SIG-M5 treated with dmso at 0.1 percent for 504 hours (cell line): ENCODE measurements at regions not wholly inside any gene's neighbourhood (a gene's known extent, or its start where the extent isn't known, plus 50 kb on each side); places are given as distances from the start of the nearest gene placed in this dataset.

ENCODE experiments used
- DNase-seq: peaks from one replicate; lab custom pipeline; 2025; ENCODE audit not compliant: unreplicated experiment; lab: John Stamatoyannopoulos, UW

DNA sequence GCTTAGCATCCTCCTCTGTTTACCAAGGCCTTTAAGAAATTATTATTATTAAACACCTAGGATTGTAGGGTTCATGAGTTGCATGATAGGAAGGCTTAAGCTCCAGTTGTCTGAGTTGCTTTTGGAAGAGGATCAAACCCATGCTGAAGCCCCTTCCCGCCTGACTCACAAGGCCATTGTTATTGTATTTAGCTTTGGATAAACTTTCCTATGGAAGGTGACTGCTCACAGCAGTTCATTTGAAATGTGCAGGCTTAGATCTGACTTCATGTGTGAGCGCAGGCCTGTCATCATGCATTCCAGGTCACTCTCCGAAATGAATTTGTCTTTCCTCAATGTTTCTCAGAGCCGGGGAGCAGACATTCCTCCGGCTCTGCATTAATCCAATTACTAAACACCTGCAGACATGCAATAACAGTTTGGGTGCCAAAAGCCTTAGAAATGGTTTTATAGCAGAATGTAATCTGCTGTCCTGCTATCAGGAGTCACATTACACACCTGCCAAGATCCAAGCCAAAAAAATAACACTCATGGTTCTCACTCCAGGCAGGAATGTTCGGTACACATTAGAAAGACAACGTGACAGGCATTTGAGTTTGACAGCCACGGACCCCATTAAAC, 119.9 kb downstream of the OSR1 start:
- DNase-seq = no peak

DNA sequence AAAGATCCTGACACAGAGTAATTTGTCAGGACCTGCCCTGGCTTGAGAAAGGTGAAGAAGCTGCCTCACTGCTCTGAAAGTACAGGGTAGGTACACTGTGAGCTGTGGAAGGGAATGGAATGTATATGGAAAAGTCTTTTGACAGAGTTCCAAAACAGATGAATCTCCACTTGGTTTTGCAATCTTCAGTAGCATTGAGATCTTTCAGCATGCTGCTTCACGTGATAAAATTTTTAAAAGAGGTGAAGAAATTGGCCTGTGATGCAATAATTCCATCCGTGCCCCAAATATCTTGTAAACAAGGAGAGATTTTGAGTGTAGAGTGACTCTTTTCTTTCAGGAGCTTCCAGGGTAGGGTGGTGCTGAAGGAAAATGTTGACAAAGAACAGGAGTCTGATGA, 123.1 kb downstream of the OSR1 start:
- DNase-seq = no peak

DNA sequence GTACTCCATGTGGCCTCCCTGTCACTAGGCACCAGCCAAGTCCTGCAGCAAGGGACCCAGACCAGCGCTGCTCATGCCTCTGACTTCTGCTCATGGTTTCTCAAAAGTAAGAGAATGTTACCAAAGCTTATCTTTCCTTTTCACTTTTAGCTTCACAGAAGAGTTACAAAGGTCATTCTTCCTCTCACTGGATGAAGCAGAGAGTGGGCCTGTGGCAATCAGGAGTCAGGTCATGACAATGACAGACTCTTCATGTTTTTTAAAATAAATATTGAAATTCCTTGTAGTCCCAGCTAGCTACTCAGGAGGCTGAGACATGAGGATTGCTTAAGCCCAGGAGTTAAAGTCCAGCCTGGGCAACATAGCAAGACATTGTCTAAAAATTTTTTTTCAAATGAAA, 126.1 kb downstream of the OSR1 start:
- no peak for DNase-seq

DNA sequence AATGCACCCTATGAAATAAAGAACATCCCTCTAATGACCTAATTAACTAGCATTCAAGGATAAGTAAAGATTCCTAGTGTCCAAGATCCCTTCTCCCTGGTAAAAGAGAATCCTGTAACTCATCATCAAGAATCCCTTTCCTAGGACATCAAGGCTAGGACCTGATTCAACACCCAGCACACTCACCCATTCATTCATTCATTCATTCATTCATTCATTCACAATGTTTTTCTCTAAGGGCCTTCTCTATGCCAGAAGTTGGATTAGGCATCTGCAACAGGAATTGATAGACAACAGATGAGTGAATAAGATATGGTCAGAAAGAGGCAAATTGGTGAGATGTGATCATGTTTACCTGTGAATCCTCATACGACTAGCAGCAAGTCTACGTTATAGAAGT, 126.8 kb downstream of the OSR1 start:
- DNase-seq = no peak

DNA sequence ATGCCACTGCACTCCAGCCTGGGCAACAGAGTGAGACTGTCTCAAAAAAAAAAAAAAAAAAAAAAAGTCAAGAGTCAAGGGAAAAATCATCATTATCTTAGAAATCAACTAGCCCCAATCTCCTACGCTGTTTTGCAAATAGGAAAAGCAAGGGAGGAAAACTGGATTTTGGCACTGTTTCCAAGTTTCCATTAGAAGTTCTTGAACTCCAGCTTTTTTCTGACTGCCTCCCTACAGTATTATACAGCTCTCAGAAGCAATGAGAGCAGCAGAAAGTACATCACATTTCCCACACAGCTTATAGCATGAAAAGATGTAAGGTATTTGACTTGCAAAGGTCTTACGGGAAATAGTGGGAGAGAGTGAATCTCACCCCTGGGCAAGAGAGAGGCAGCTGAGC, 127.8 kb downstream of the OSR1 start:
- no peak for DNase-seq

DNA sequence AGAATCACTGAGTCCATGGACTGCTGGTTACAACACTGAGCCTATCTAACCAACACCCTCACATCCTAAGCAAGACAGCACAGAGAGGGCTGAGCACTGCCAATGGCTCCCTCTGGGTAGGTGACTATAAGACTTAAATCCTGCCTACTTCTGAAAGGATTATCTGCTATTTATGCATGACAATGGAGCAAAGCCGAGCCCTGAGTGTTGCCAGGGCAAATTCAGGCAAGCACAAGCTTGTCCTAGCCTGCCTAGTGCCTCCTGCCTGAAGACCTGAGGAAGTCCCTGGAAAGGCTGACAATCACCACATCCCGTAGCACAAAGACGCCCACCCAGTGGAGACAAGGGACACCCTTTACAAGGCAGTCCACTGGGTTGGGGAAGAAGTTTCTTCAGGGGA, 129.7 kb downstream of the OSR1 start:
- DNase-seq = no peak

DNA sequence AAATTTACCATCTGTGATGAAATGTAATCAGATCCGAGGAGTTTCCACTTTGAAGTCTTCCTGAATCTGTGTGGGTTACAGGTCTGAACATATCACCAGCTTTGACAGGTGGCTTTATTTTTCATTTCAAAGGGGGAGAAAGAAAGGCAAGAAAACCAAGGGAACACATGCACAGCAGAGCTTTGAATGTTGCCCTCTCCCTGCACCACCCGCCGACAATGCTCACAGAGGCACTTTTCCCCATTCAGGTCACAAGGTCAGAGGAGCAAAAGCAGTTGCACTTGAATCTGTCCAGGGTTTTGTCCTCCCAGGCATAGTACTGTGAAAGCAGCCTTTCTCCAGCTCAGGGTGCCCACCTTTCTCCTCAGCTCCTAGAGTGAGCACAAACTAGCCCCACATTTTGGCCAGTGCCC, 130.2 kb downstream of the OSR1 start:
- DNase-seq = no peak

DNA sequence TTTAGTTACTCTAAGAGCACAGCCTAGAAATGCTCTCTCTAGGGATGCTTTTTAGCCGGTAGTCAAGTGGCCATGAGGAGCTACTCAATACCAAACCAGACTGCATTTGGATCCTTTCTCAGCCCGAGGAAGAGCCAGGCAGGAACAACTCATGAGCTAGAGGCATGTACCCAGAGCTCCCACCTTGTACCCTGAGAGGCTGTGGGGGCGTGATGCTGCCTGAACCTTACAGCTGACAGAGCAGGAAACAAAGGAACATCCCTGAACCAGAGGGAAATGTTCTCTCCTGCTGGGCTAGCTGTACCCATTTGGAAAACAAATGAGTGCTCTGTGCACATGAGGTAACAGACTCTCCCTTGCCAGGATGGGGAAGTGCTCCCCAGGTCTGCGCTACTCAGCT, 131.6 kb downstream of the OSR1 start:
- no peak for DNase-seq

DNA sequence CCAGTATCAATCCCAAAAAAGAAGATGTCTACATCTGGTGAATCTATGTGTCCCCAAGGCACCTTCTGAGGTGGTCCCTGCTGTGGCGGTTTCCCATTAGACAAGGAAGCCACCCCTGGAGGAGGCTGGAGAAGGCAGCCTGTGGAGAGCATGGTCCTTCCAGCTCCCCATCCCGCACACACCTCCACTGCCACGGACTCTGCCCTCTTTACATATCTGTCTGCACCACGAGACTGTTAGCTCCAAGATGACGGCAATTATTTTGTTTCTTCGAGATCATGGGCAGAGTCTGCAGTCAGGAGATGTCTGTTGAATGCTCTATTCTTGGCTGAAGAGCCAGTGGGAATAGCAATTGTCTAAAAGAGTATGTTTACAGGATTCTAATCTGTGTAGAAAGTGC, 132.0 kb downstream of the OSR1 start:
- DNase-seq = no peak

DNA sequence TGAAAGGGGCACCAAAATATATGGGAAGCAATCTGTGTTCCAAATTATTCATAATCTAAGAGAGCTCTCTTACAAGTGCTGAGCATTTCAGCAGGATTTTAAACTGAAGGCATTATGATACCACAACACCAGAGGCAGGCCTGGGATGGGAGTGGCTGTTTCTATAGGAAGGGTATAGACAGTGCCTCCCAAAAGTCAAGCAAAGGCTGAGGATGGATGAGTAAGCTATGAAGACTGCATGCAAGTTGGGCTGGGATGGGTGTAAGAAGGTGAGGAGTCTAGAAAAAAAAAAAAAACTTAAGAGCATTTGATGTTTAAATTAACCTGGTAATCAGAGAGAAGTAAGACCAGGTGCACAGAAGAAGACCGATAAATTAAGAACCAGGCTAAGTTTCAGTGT, 132.5 kb downstream of the OSR1 start:
- DNase-seq = no peak

DNA sequence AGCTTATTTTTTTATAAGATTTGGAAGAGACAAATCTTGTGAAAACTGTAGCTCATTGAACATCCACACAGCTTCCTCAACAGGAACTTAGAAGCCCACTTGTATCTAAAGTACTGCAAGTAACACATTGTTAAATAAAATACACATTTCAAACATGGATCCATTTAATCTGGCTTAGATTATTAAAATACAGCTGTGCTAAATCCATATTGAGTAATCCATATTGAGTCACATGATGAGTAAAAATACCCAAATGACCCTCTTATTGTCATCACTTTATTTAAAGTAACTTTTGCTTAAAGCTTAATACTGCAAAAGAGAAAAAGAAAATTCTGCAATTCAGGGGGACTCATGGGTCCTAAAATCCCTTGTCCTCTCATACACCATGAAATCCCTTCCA, 133.3 kb downstream of the OSR1 start:
- no peak for DNase-seq

DNA sequence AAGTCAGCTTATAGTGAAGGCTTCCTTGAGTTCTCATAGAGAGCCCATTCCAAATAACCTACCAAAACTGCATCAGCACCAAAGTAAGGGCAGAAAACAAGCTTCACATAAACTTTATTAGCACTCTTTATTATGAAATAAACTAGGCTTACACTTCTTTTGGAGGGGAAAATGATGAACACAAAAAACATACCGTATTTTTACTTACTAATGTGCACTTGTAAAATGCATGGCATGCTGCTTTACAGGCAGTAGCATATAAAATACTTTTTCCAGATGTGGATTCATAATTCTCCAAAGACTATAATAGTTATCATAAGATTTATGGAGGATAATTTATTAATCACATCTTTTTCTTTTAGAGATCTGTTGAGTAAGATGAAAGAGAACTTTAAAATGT, 133.9 kb downstream of the OSR1 start:
- DNase-seq = no peak

DNA sequence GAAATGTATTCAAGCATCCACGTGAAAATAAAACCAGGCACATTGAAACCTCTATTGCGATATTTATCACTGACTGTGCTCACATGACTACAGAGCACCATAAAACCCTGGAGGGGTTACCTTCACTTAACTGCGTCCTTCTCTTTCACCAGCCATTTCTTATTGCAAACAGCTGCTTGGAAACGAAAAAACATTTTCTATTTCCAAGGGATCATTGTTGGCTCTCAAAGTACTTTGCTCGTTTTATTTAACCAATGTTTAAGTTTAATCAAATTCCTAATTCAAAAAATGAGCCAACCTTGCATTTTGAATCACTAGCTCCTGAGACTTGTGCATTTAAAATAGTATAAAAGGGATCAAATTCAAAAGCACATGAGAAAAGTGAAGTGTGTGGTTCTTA, 134.4 kb downstream of the OSR1 start:
- DNase-seq = no peak

DNA sequence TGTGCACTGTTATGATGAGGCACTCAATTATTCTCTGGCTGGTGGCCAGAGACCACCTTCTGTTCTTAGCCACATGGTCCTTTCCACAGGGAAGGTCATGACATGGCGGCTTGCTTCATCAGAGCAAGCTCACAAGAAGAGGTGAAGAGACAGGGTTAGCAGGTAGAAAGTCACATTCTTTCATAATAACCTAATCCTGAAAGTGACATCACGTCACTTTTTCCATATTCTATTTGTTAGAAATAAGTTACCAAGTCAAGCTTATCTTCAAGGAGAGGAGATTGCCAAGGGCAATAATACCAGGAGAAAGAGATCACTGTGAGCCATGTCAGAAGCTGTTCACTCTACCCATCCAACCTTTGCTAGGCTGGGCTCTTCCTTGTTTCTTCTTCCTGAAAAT, 139.4 kb downstream of the OSR1 start:
- DNase-seq = no peak

DNA sequence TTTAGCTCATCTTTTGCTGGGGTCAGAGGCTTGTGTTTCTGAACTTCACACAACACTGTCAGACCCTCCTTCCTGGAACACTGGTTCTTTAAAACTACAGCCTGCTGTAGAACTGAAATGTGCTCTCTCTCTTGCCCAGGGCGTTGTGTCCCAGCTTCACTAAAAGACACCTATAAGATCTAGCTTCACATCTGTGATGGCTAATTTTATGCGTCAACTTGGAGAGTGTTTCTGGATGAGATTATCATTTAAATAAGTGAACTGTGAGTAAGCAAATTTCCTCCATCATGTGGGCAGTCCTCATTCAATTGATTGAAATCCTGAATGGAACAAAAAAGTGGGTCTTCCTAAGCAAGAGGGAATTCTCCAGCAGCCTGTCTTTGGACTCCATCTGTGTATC, 140.3 kb downstream of the OSR1 start:
- DNase-seq = no peak

DNA sequence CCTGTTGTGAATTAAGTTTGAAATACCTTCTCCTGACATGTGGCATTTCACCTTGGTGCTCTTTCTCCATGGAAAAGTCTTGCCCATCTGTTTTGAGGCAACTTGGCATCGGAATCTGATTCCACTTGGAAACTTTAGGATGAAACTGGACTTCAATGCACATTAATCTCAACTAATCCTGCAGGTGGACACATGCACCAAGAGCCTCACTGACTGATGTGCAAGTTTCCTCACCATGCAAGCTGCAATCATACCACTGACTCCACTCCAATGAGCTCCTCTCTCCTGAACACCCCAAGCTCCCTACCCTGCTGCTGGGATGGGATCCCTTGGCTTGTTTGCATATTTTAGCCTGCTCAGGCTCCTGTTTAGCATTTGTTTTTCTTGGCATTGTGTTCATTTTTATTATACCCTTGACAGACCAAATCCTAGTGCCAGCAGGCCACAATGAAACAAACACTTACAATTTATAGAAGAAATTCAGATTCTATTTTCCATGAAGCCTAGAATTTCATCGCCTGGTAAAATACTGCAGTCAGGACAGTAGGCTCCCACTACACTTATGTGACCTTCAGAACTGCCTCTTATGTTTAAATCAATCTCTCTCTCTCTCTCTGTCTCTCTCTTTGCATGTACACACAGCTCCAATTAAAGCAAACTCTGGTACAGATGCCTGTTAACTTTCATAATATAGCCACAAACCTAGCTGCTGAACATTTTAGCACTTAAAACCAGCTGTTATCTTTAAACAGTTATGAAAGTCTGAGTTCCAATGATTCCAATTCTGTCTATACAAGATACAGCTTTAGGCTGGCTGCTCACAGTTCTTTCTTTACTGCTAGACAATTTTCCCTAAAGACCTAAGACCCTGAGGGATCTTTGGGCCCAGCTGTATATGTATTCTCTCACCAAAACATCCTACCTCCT, 141.5 kb downstream of the OSR1 start:
- DNase-seq = no peak

DNA sequence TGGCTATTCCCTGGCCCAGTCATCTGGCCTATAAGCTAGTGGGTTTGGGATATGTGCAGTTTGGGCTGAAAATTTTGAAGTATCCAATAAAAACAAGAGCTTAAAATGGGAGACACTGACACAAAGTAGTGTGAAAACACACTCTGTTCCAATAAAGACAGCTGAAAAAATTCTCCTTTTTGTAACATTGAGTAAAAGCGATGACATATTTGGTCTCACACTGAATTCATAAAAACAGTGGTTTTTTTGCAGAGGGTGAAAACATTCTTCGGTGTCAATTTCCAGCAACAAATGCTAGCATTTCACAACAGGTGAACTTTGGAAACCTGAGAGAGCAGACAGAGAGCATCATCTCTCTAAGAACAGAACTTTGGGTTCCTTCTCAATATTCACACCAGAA, 142.2 kb downstream of the OSR1 start:
- no peak for DNase-seq

DNA sequence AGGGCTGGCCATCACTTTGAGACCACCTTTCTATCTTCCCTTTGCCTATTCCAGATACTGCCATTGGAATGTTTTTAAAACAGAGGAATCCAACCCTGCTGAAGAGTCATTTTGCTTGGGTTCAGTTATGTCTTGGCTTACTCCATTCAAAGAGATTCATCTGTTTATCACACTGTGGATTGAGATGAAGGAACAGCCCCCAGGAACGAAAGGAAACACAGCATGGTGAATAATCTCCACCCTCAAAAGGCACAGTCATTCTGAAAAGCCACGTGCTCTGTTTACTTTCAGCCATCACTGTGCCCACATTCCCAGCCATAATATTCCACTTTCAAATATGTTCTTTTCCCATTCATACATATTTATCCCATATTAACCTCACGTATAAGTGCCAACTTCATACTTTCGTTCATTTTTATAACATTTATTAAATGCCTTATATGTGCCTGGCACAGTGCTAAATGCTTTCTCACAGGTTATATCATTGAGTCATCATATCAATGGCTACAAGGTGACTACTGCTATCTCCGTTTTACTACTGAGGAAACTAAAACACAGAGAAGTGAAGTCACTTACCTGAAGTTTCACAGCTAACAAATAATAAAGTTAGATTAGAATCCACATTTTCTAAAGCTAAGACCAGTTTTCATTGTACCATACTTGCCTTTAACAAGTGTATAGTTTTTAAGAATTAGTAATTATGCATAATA, 143.6 kb downstream of the OSR1 start:
- no peak for DNase-seq

DNA sequence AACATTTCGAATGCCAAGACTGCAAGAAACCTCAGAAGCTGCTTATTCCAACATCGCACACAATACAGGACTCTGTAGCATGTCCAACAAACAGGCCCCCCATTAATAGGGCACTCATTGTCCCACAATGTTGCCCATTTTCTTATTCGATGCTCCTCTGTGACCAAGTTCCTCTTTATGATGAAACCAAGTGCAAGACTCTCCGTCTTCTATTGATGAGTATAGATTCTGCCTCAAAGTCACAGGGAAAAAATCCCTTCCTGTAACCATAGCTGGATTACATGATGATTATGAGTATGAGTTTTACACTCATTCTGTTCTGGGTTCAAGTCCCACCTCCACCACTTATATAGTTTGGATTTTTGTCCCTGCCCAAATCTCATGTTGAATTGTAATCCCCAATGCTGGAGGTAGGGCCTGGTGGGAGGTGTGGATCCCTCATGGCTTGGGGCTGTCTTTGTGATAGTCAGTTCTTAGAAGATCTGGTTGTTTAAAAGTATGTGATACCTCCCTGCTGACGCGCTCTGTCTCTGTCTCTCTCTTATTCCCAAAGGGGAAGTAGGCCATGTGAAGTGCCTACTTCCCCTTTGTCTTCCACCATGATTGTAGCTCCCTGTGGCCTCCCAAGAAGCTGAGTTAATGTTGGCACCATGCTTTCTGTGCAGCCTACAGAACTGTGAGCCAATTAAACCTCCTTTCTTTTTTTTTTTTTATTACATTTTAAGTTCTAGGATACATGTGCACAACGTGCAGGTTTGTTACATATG, 148.7 kb downstream of the OSR1 start:
- peak; percentile 9 for DNase-seq

DNA sequence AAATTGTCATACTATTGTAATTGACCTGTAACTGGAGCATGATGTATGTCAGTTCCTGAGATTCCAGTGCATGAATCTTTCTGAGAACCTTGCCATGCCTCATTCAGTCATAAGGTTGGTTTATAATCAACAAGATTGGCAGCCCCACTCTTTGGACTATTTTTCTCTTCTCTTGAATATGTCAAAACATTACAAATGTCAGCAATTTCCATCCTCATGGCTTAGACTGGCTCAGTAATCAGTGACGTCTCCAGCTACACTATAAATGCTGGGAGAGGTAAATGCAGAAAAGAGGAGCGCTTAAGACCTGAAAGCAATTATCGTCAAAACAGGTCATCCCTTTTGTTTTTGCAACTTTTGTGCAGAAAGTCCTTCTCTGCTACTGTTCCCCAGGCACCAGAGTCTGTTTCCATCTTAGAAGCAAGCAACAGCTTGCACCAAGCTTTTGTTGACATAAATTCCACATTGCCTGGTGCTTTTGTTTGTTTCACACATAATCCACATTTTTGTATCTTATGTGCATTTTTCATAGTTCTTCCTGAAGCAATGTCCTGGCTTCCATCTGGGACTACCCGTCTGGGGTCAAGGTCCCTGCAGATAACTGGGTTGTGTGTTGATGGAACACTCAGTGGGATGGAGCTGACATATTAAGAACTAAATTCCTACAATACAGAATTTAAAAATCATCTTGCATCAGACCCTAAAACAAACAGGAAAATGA, 149.8 kb downstream of the OSR1 start:
- DNase-seq = no peak

DNA sequence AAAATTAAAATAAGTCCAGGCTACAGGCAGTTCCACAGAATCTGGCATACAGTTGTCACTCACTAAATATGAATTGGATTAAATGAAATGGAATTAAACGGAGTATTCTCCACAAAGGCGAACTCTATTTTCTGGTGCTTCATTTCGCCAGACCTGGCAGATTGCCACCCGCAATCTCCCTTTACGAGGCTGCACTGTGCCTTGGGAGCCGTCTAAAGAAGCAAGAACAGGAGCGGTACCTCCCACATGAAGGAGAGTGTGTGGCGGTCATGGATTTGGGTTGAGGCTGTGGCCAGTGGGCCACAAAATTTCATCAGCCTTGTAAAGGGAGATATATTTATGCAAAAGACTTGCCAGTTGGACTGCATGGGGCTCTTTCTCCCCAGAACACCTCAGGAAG, 151.0 kb downstream of the OSR1 start:
- no peak for DNase-seq
